K562 (cell line): ENCODE measurements at regions not wholly inside any gene's neighbourhood (a gene's known extent, or its start where the extent isn't known, plus 50 kb on each side); places are given as distances from the start of the nearest gene placed in this dataset.

Source experiments
- ATAC-seq: fragments of 200-7000 bp; cut with Tn5 transposase; 3 replicates; pipeline ENCODE4 v1.9.1; 2020; ENCODE audit warnings: moderate library complexity
- BruUV-seq: library from RNA; stranded (reverse); fragments of 400-500 nt; replicated peaks from 2 replicates; lab custom pipeline; 2021; lab: Mats Ljungman, UMichigan
- CTCF ChIA-PET: fragments of 300-600 bp; formaldehyde crosslinking; extraction: SDS; loops from one replicate; lab custom pipeline; 2021; ENCODE audit warnings: low intra/inter-chr PET ratio; lab: Yijun Ruan, JAX
- POLR2A ChIA-PET: fragments of 300-600, 350-650 bp; sonication (Branson Sonifier 250); formaldehyde crosslinking; extraction: SDS; loops from one replicate; lab custom pipeline; 2021; ENCODE audit warnings: antibody characterized with exemption, inconsistent platforms; lab: Yijun Ruan, JAX
- DNase-seq, 4 experiments: peaks; one replicate each; pipeline versions ENCODE4 v3.0.0 to v3.0.0-alpha.2; 2011 to 2018; ENCODE audit warnings: low spot score in 3 of 4, mixed read lengths in 3 of 4; ENCODE audit errors: extremely low read depth in 1 of 4
- FAIRE-seq: peaks from 2 replicates; lab custom pipeline; 2011; peaks lifted over from hg19 to GRCh38; lab: Jason Lieb, UNC
- H2AFZ ChIP-seq: 2 replicates; pipeline ENCODE4 v1.6.0; 2011; ENCODE audit warnings: low read depth, low read length, control low read depth, inconsistent platforms
- H3K27ac ChIP-seq: fragments of 200-600 bp; 3 replicates; pipeline ENCODE4 v1.8.0; 2011; ENCODE audit warnings: low read depth, mild to moderate bottlenecking, control low read depth, inconsistent platforms, low read length, moderate library complexity, mixed read lengths; ENCODE audit errors: extremely low read depth
- H3K27me3 ChIP-seq, 2 experiments: fragments of 300-600 bp in 1 of 2; 2 replicates in 1 of 2; 3 replicates in 1 of 2; pipeline versions ENCODE4 v1.6.0 to v1.8.0; 2011; ENCODE audit warnings: inconsistent platforms in 2 of 2, low read length in 2 of 2, mild to moderate bottlenecking in 1 of 2, mixed read lengths in 1 of 2, moderate library complexity in 1 of 2; ENCODE audit not compliant: control insufficient read depth in 2 of 2, insufficient read depth in 2 of 2
- H3K36me3 ChIP-seq: fragments of 300-600 bp; 3 replicates; pipeline ENCODE4 v1.8.0; 2011; ENCODE audit warnings: mild to moderate bottlenecking, low read length, inconsistent platforms; ENCODE audit not compliant: control insufficient read depth, insufficient read depth
- H3K4me1 ChIP-seq, 2 experiments: fragments of 200-600 bp in 1 of 2; replicated peaks in 1 of 2; 2 replicates in 1 of 2; 3 replicates in 1 of 2; pipeline versions ENCODE4 v1.5.1 to v1.8.0; 2011; ENCODE audit warnings: inconsistent platforms in 2 of 2, low read length in 2 of 2, mild to moderate bottlenecking in 1 of 2, mixed read lengths in 1 of 2, moderate library complexity in 1 of 2; ENCODE audit not compliant: control insufficient read depth in 2 of 2, insufficient read depth in 2 of 2
- H3K4me2 ChIP-seq: 2 replicates; pipeline ENCODE4 v1.6.1; 2011; ENCODE audit warnings: low read length, control low read depth, inconsistent platforms, mixed read lengths; ENCODE audit not compliant: insufficient read depth
- H3K4me3 ChIP-seq: fragments of 200-600 bp; sonication (generic), shearing (Covaris generic); 2 replicates; pipeline ENCODE4 v1.5.1; 2016; ENCODE audit warnings: control low read depth, inconsistent platforms
- H3K79me2 ChIP-seq: fragments of 200-600 bp; 3 replicates; pipeline ENCODE4 v1.8.0; 2011; ENCODE audit warnings: low read length, inconsistent platforms; ENCODE audit not compliant: control insufficient read depth, insufficient read depth
- H3K9ac ChIP-seq, 2 experiments: 2 replicates each; pipeline versions ENCODE4 v1.6.0 to v1.6.1; 2011; ENCODE audit warnings: low read depth in 2 of 2, low read length in 2 of 2, control low read depth in 1 of 2, inconsistent platforms in 1 of 2, mild to moderate bottlenecking in 1 of 2, mixed read lengths in 1 of 2; ENCODE audit not compliant: insufficient read depth in 1 of 2
- H3K9me1 ChIP-seq: one replicate; pipeline ENCODE4 v1.6.0; 2011; ENCODE audit warnings: inconsistent platforms, mild to moderate bottlenecking, low read length, moderate library complexity; ENCODE audit not compliant: control insufficient read depth, insufficient read depth
- H3K9me3 ChIP-seq: replicated peaks from 2 replicates; pipeline ENCODE4 v1.5.1; 2011; ENCODE audit warnings: low read depth, low read length, inconsistent platforms; ENCODE audit not compliant: control insufficient read depth, insufficient read depth
- H4K20me1 ChIP-seq: replicated peaks from 2 replicates; pipeline ENCODE4 v1.6.1; 2011; ENCODE audit warnings: low read length, inconsistent platforms, mixed read lengths; ENCODE audit not compliant: control insufficient read depth, insufficient read depth
- KLF13 ChIP-seq: fragments of 450-650 bp; IDR thresholded peaks from 2 replicates; pipeline ENCODE4 v1.6.1; 2016; ENCODE audit warnings: missing genetic modification characterization, low read depth, mild to moderate bottlenecking, missing compliant biosample characterization, moderate library complexity, borderline replicate concordance
- POLR2H ChIP-seq: IDR thresholded peaks from 2 replicates; pipeline ENCODE4 v1.6.1; 2016; ENCODE audit warnings: missing genetic modification characterization, low read depth, mild to moderate bottlenecking, control low read depth, missing compliant biosample characterization, moderate library complexity
- ZNF184 ChIP-seq: sonication (generic); formaldehyde crosslinking; IDR thresholded peaks from 2 replicates; pipeline ENCODE4 v1.5.0; 2020; ENCODE audit warnings: missing genetic modification reagents
- WGBS: fragments of 100-300 bp; shearing (Covaris generic); methylation state at CpG from one replicate; pipeline ENCODE4 v1.1.6; 2016; ENCODE audit warnings: low coverage, mixed read lengths; ENCODE audit not compliant: insufficient coverage; ENCODE audit errors: missing lambda C conversion rate; 5-methylcytosine and 5-hydroxymethylcytosine counted together
- in situ Hi-C: fragments of 300-500 bp; cut with MboI; formaldehyde crosslinking; loops from 4 replicates; pipeline ENCODE4 v1.15.0; 2018; ENCODE audit warnings: inconsistent platforms, mixed read lengths
- intact Hi-C: fragments of 100-400 bp; cut with micrococcal nuclease; formaldehyde crosslinking; loops from 2 replicates; pipeline ENCODE4 v1.14.2; 2022
- TF ChIP-seq, protein P1 (sequence below): IDR thresholded peaks from 2 replicates; pipeline ENCODE4 v1.6.1; 2011; ENCODE audit warnings: borderline replicate concordance, low read depth, mild to moderate bottlenecking, moderate library complexity, low read length; ENCODE audit not compliant: insufficient read depth, poor library complexity, severe bottlenecking
- TF ChIP-seq, protein P2 (sequence below), 2 experiments: fragments of 450-650 bp in 1 of 2; sonication (generic) in 1 of 2; formaldehyde crosslinking in 1 of 2; IDR thresholded peaks; 2 replicates each; pipeline versions ENCODE4 v1.7.1 to v1.9.0; 2016 to 2022; ENCODE audit warnings: inconsistent platforms in 1 of 2, mild to moderate bottlenecking in 1 of 2, missing genetic modification reagents in 1 of 2

DNA sequence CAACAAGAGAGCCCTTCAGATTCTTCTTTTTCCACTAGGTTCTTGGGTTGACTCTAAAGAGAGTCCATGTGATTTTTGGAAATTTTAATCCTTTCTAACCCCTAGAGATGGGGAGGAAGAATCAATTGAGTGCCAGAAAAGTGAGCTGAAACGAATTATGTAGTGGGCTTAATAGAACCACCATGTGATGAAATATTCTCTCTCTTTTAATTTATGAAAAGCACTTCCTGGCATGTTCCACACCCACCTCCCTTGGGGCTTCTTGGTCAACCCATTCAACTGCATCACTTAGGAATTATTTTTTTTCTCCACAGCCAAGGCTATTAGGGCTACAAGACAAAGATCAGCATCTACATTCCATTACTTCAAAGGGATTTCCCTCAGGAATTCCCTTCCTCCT, 79.6 kb downstream of the ZC3H11B start (continued):
- TF ChIP-seq, protein P1, sequence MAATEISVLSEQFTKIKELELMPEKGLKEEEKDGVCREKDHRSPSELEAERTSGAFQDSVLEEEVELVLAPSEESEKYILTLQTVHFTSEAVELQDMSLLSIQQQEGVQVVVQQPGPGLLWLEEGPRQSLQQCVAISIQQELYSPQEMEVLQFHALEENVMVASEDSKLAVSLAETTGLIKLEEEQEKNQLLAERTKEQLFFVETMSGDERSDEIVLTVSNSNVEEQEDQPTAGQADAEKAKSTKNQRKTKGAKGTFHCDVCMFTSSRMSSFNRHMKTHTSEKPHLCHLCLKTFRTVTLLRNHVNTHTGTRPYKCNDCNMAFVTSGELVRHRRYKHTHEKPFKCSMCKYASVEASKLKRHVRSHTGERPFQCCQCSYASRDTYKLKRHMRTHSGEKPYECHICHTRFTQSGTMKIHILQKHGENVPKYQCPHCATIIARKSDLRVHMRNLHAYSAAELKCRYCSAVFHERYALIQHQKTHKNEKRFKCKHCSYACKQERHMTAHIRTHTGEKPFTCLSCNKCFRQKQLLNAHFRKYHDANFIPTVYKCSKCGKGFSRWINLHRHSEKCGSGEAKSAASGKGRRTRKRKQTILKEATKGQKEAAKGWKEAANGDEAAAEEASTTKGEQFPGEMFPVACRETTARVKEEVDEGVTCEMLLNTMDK: no peak
- no peak for TF ChIP-seq ZNF184 (CRISPR knock-in tag)

DNA sequence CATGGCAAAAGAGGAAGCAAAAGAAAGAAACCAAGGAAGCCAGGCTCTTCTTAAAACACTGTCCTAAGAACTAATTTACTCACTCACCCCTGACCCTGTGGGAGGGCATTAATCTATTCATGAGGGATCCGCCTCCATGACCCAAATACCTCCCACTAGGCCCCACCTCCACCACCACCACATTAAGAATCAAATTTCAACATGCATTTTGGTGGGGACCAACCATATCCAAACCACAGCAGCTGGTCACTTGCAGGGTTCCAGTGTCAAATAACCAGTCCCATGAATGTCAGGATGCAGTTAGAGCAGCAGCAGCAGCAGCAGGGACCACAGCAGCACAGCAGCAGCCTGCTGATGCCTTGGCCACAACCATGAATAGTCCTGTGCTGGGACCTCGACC, 83.8 kb downstream of the ZC3H11B start:
- H4K20me1 ChIP-seq: no peaks in the 10 kb centered on the region
- no peaks in the 10 kb centered on the region for H3K79me2 ChIP-seq
- H3K4me1 ChIP-seq: no peaks in the 10 kb centered on the region
- 0% methylated on average over 2 of the region's 2 CpGs for WGBS
- no peaks in the 10 kb centered on the region for H3K9me1 ChIP-seq
- in situ Hi-C loops (no loop called here), intact Hi-C loops (no loop called here)
- TF ChIP-seq, protein P2, sequence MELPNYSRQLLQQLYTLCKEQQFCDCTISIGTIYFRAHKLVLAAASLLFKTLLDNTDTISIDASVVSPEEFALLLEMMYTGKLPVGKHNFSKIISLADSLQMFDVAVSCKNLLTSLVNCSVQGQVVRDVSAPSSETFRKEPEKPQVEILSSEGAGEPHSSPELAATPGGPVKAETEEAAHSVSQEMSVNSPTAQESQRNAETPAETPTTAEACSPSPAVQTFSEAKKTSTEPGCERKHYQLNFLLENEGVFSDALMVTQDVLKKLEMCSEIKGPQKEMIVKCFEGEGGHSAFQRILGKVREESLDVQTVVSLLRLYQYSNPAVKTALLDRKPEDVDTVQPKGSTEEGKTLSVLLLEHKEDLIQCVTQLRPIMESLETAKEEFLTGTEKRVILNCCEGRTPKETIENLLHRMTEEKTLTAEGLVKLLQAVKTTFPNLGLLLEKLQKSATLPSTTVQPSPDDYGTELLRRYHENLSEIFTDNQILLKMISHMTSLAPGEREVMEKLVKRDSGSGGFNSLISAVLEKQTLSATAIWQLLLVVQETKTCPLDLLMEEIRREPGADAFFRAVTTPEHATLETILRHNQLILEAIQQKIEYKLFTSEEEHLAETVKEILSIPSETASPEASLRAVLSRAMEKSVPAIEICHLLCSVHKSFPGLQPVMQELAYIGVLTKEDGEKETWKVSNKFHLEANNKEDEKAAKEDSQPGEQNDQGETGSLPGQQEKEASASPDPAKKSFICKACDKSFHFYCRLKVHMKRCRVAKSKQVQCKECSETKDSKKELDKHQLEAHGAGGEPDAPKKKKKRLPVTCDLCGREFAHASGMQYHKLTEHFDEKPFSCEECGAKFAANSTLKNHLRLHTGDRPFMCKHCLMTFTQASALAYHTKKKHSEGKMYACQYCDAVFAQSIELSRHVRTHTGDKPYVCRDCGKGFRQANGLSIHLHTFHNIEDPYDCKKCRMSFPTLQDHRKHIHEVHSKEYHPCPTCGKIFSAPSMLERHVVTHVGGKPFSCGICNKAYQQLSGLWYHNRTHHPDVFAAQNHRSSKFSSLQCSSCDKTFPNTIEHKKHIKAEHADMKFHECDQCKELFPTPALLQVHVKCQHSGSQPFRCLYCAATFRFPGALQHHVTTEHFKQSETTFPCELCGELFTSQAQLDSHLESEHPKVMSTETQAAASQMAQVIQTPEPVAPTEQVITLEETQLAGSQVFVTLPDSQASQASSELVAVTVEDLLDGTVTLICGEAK (IDR thresholded peaks at IDR 0.05): no peak
- TF ChIP-seq, protein P2 (CRISPR knock-in tag; IDR thresholded peaks at IDR 0.05): no peak
- TF ChIP-seq KLF13 (no peak), POLR2H (tag) (no peak)
- ChIA-PET CTCF (no interaction called here), POLR2A (no interaction called here)
- no peak overlapping the region for H2AFZ ChIP-seq
- FAIRE-seq: no peak
- DNase-seq: no peak
- no peak for ATAC-seq
- no peaks in the 10 kb centered on the region for H3K27me3 ChIP-seq
- no peaks in the 10 kb centered on the region for H3K36me3 ChIP-seq
- H3K27ac ChIP-seq: no peak overlapping the region
- no peak overlapping the region for H3K4me2 ChIP-seq
- no peak overlapping the region for H3K9ac ChIP-seq
- H3K4me3 ChIP-seq: no peak overlapping the region
- no peaks in the 10 kb centered on the region for H3K9me3 ChIP-seq
- BruUV-seq: no TSS peak
